ENCODE measurements at regions not wholly inside any gene's neighbourhood (a gene's known extent, or its start where the extent isn't known, plus 50 kb on each side); places are given as distances from the start of the nearest gene placed in this dataset.

- no peak overlapping the region for H3K4me3 ChIP-seq (ENCODE audit: low read depth, low read length)
- TF ChIP-seq CTCF (IDR thresholded peaks at IDR 0.05; ENCODE audit: low read depth, low read length, missing control alignments), result no peak
- no peaks in the 10 kb centered on the region for H3K27me3 ChIP-seq (replicated peaks)
- in situ Hi-C loops (cut with HindIII; ENCODE audit: low pct_ligation_motif_present, low sequenced_read_pairs), result no loop called here
- H3K36me3 ChIP-seq (replicated peaks), result no peaks in the 10 kb centered on the region
- H3K27ac ChIP-seq, result no peak overlapping the region
- no peak for DNase-seq
These were observed 402.8 kb upstream of the PODXL start for GRCh38 chr7:131959106-131959812.

GRCh38 chr7:131957338-131958020, 401.1 kb upstream of the PODXL start:
- no peak for DNase-seq
- TF ChIP-seq CTCF (IDR thresholded peaks at IDR 0.05; ENCODE audit: low read depth, low read length, missing control alignments), result no peak
- Histone ChIP-seq H3K36me3 (replicated peaks) (no peaks in the 10 kb centered on the region), H3K4me3 (ENCODE audit: low read depth, low read length) (no peak overlapping the region), H3K27ac (no peak overlapping the region), H3K27me3 (replicated peaks) (no peaks in the 10 kb centered on the region)
- in situ Hi-C loops (cut with HindIII; ENCODE audit: low pct_ligation_motif_present, low sequenced_read_pairs), result no loop called here

- no peak for DNase-seq
- no peak for TF ChIP-seq CTCF (IDR thresholded peaks at IDR 0.05; ENCODE audit: low read depth, low read length, missing control alignments)
- in situ Hi-C loops (cut with HindIII; ENCODE audit: low pct_ligation_motif_present, low sequenced_read_pairs), result no loop called here
- Histone ChIP-seq H3K4me3 (ENCODE audit: low read depth, low read length) (no peak overlapping the region), H3K36me3 (replicated peaks) (no peaks in the 10 kb centered on the region), H3K27me3 (replicated peaks) (no peaks in the 10 kb centered on the region), H3K27ac (no peak overlapping the region)
These were observed 400.4 kb upstream of the PODXL start for GRCh38 chr7:131956864-131957263.

- Histone ChIP-seq H3K4me3 (ENCODE audit: low read depth, low read length) (no peak overlapping the region), H3K27me3 (replicated peaks) (no peaks in the 10 kb centered on the region), H3K27ac (no peak overlapping the region), H3K36me3 (replicated peaks) (no peaks in the 10 kb centered on the region)
- TF ChIP-seq CTCF (IDR thresholded peaks at IDR 0.05; ENCODE audit: low read depth, low read length, missing control alignments), result no peak
- in situ Hi-C loops (cut with HindIII; ENCODE audit: low pct_ligation_motif_present, low sequenced_read_pairs), result no loop called here
- DNase-seq, result no peak
These were observed 399.3 kb upstream of the PODXL start for GRCh38 chr7:131955679-131956078.

GRCh38 chr7:131953184-131953583, 396.8 kb upstream of the PODXL start:
- Histone ChIP-seq H3K36me3 (replicated peaks) (no peaks in the 10 kb centered on the region), H3K4me3 (ENCODE audit: low read depth, low read length) (no peak overlapping the region), H3K27ac (no peak overlapping the region), H3K27me3 (replicated peaks) (no peaks in the 10 kb centered on the region)
- in situ Hi-C loops (cut with HindIII; ENCODE audit: low pct_ligation_motif_present, low sequenced_read_pairs), result no loop called here
- no peak for DNase-seq
- no peak for TF ChIP-seq CTCF (IDR thresholded peaks at IDR 0.05; ENCODE audit: low read depth, low read length, missing control alignments)
